ENCODE measurements at regions not wholly inside any gene's neighbourhood (a gene's known extent, or its start where the extent isn't known, plus 50 kb on each side); places are given as distances from the start of the nearest gene placed in this dataset.
"Not testable (repeated sequence)": the region's sequence is repeated elsewhere in the genome, so short reads cannot be mapped to it uniquely, and the experiment has no call there.

- Histone ChIP-seq H3K27ac (ENCODE audit: low read depth, low read length) (no peak overlapping the region), H3K36me3 (ENCODE audit: control insufficient read depth, insufficient read depth, low read length) (no peaks in the 10 kb centered on the region), H3K9ac (ENCODE audit: extremely low read depth, low read length, poor library complexity, severe bottlenecking) (no peak overlapping the region), H3K4me3 (ENCODE audit: low read length) (no peak overlapping the region), H3K9me3 (ENCODE audit: control insufficient read depth, low read length) (peaks cover 7% of the 10 kb centered on the region), H3K27me3 (ENCODE audit: control insufficient read depth, insufficient read depth, low read length, poor library complexity, severe bottlenecking) (no peaks in the 10 kb centered on the region), H3K4me1 (ENCODE audit: control insufficient read depth, insufficient read depth, low read length) (no peaks in the 10 kb centered on the region)
- no peak for DNase-seq
- no peak overlapping the region for H3K4me3 Mint-ChIP-seq
- no peaks in the 10 kb centered on the region for H3K27me3 Mint-ChIP-seq (ENCODE audit: insufficient read depth)
- TF ChIP-seq CTCF (conservative IDR thresholded peaks at IDR 0.05): no peak
- H3K9me3 Mint-ChIP-seq: peaks cover 3% of the 10 kb centered on the region
- H3K27ac Mint-ChIP-seq: no peak overlapping the region
- 50 to 100% methylated on average over 1 to 2 of the region's 2 CpGs for WGBS, 2 experiments (ENCODE audit: insufficient coverage in 1 of 2, insufficient read length in 1 of 2)
- peaks cover 8% of the 10 kb centered on the region for H3K4me1 Mint-ChIP-seq
- no peaks in the 10 kb centered on the region for H3K36me3 Mint-ChIP-seq (ENCODE audit: low read depth)
Observed at GRCh38 chr4:117577686-117578311, 456.5 kb upstream of the NDST3 start.

- H3K27me3 Mint-ChIP-seq (ENCODE audit: insufficient read depth): no peaks in the 10 kb centered on the region
- no peak overlapping the region for H3K9ac ChIP-seq (ENCODE audit: extremely low read depth, low read length, poor library complexity, severe bottlenecking)
- H3K27me3 ChIP-seq (ENCODE audit: control insufficient read depth, insufficient read depth, low read length, poor library complexity, severe bottlenecking): no peaks in the 10 kb centered on the region
- H3K4me3 ChIP-seq (ENCODE audit: low read length): no peak overlapping the region
- H3K27ac Mint-ChIP-seq: no peak overlapping the region
- TF ChIP-seq CTCF (conservative IDR thresholded peaks at IDR 0.05): no peak
- H3K27ac ChIP-seq (ENCODE audit: low read depth, low read length): no peak overlapping the region
- no peak for DNase-seq
- H3K36me3 ChIP-seq (ENCODE audit: control insufficient read depth, insufficient read depth, low read length): no peaks in the 10 kb centered on the region
- no peaks in the 10 kb centered on the region for H3K36me3 Mint-ChIP-seq (ENCODE audit: low read depth)
- no peaks in the 10 kb centered on the region for H3K4me1 ChIP-seq (ENCODE audit: control insufficient read depth, insufficient read depth, low read length)
- H3K4me3 Mint-ChIP-seq: no peak overlapping the region
- WGBS, 2 experiments (ENCODE audit: insufficient coverage in 1 of 2, insufficient read length in 1 of 2): 81 to 89% methylated on average over 1 to 4 of the region's 4 CpGs
- H3K9me3 Mint-ChIP-seq: peaks cover 4% of the 10 kb centered on the region
- peaks cover 5% of the 10 kb centered on the region for H3K4me1 Mint-ChIP-seq
- H3K9me3 ChIP-seq (ENCODE audit: control insufficient read depth, low read length): no peaks in the 10 kb centered on the region
Observed at GRCh38 chr4:117588771-117589170, 445.5 kb upstream of the NDST3 start.

DNA sequence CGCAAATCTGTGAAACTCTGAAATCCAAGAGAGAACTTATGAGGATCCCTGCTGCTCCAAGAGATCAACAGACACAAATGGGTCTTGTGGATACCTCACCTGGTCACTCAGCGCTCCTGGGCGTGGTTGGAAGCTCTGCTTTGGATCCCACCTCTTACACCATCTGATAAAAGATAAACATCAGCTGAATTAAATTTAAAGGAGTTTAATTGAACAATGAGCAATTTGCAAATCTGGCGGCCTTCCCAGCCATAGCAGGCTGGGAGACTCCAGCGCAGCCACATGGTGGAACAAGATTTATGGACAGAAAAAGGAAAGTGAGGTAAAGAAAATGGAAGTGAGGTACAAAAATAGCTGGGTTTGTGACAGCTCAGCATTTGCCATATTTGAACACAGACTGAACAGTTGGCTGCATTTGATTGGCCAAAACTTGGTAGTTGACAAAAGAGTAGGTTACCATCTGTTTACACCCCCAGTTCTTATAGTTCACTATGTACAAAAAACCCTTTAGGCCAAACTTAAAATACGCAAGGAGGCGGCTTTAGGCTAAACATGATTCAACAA, 437.3 kb upstream of the NDST3 start:
- no peak for DNase-seq
- Histone ChIP-seq H3K27ac (ENCODE audit: low read depth, low read length) (no peak overlapping the region), H3K27me3 (ENCODE audit: control insufficient read depth, insufficient read depth, low read length, poor library complexity, severe bottlenecking) (no peaks in the 10 kb centered on the region), H3K9me3 (ENCODE audit: control insufficient read depth, low read length) (peaks cover 7% of the 10 kb centered on the region), H3K9ac (ENCODE audit: extremely low read depth, low read length, poor library complexity, severe bottlenecking) (no peak overlapping the region), H3K36me3 (ENCODE audit: control insufficient read depth, insufficient read depth, low read length) (no peaks in the 10 kb centered on the region), H3K4me1 (ENCODE audit: control insufficient read depth, insufficient read depth, low read length) (peaks cover 3% of the 10 kb centered on the region), H3K4me3 (ENCODE audit: low read length) (no peak overlapping the region)
- 82% methylated on average over 6 to 7 of the region's 7 CpGs for WGBS, 2 experiments (ENCODE audit: insufficient coverage in 1 of 2, insufficient read length in 1 of 2)
- Mint-ChIP-seq H3K9me3 (peaks cover 22% of the 10 kb centered on the region), H3K27ac (no peak overlapping the region), H3K4me3 (no peak overlapping the region), H3K36me3 (ENCODE audit: low read depth) (peaks cover 4% of the 10 kb centered on the region), H3K4me1 (peaks cover 29% of the 10 kb centered on the region), H3K27me3 (ENCODE audit: insufficient read depth) (no peaks in the 10 kb centered on the region)
- TF ChIP-seq CTCF (conservative IDR thresholded peaks at IDR 0.05): no peak

GRCh38 chr4:117599393-117599792, 434.9 kb upstream of the NDST3 start:
- Mint-ChIP-seq H3K27ac (peak overlapping the region; percentile 91), H3K4me1 (peaks cover 29% of the 10 kb centered on the region), H3K9me3 (peaks cover 13% of the 10 kb centered on the region)
- whole genome bisulfite sequencing, 2 experiments (ENCODE audit: insufficient coverage in 1 of 2, insufficient read length in 1 of 2): 47% methylated on average over 2 of the region's 2 CpGs; no CpG with 5 or more reads in 1 of the 2 experiments
- not testable (repeated sequence) for H3K27me3 ChIP-seq (ENCODE audit: control insufficient read depth, insufficient read depth, low read length, poor library complexity, severe bottlenecking); H3K36me3 ChIP-seq (ENCODE audit: control insufficient read depth, insufficient read depth, low read length); H3K4me3 Mint-ChIP-seq; H3K36me3 Mint-ChIP-seq (ENCODE audit: low read depth); H3K27ac ChIP-seq (ENCODE audit: low read depth, low read length); H3K9me3 ChIP-seq (ENCODE audit: control insufficient read depth, low read length); H3K27me3 Mint-ChIP-seq (ENCODE audit: insufficient read depth); H3K4me1 ChIP-seq (ENCODE audit: control insufficient read depth, insufficient read depth, low read length); H3K9ac ChIP-seq (ENCODE audit: extremely low read depth, low read length, poor library complexity, severe bottlenecking); H3K4me3 ChIP-seq (ENCODE audit: low read length)
- peak; percentile 58 for DNase-seq

DNA sequence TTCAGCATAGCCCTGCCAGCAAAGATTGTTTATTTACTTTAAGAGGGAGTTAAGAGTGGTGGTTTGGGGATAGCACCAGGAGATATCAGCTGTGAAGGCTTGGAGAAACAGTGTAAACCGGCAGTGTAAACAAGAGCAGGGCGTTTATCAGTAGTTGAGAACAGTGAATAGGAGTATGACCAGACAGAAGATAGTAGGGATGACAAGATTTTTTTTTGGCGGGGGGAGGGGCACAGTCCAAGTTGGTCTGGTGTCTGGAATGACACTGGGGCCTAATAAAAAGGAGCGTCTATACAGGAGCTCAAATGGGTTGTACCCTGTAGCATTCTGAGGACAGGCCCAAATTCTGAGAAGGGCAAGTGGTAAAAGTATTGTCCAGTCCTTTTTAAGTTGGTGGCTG, 433.4 kb upstream of the NDST3 start:
- DNase-seq: peak; percentile 65
- H3K4me1 ChIP-seq (ENCODE audit: control insufficient read depth, insufficient read depth, low read length); H3K27ac Mint-ChIP-seq; H3K27ac ChIP-seq (ENCODE audit: low read depth, low read length); H3K9me3 ChIP-seq (ENCODE audit: control insufficient read depth, low read length); H3K27me3 Mint-ChIP-seq (ENCODE audit: insufficient read depth); H3K4me3 ChIP-seq (ENCODE audit: low read length); H3K27me3 ChIP-seq (ENCODE audit: control insufficient read depth, insufficient read depth, low read length, poor library complexity, severe bottlenecking); H3K36me3 ChIP-seq (ENCODE audit: control insufficient read depth, insufficient read depth, low read length); H3K4me3 Mint-ChIP-seq; H3K9ac ChIP-seq (ENCODE audit: extremely low read depth, low read length, poor library complexity, severe bottlenecking); H3K9me3 Mint-ChIP-seq; H3K36me3 Mint-ChIP-seq (ENCODE audit: low read depth): not testable (repeated sequence)
- WGBS, 2 experiments (ENCODE audit: insufficient coverage in 1 of 2, insufficient read length in 1 of 2): 48 to 54% methylated on average over 2 to 4 of the region's 4 CpGs
- peaks cover 25% of the 10 kb centered on the region for H3K4me1 Mint-ChIP-seq
